Transverse colon (tissue), 4 donors: ENCODE measurements at regions not wholly inside any gene's neighbourhood (a gene's known extent, or its start where the extent isn't known, plus 50 kb on each side); places are given as distances from the start of the nearest gene placed in this dataset.

ENCODE experiments used
- DNase-seq: peaks from one replicate; pipeline ENCODE4 v3.0.0-alpha.2; 2019
- H3K27ac ChIP-seq, 4 donors: fragments of 200-600 bp; sonication (generic); 2 replicates each; pipeline ENCODE4 v1.5.1; 2016 to 2018; ENCODE audit warnings: inconsistent platforms in 4 of 4
- H3K27me3 ChIP-seq: fragments of 200-600 bp; sonication (generic); 2 replicates; pipeline ENCODE4 v1.5.1; 2017; ENCODE audit warnings: inconsistent platforms
- H3K36me3 ChIP-seq, 4 donors: fragments of 200-600 bp; sonication (generic); 2 replicates each; pipeline ENCODE4 v1.5.1; 2017 to 2019; ENCODE audit warnings: inconsistent platforms in 4 of 4
- H3K4me1 ChIP-seq, 4 donors: fragments of 200-600 bp; sonication (generic); 2 replicates each; pipeline ENCODE4 v1.5.1; 2017 to 2020; ENCODE audit warnings: inconsistent platforms in 4 of 4
- H3K4me3 ChIP-seq, 4 donors: fragments of 200-600 bp; sonication (generic); 1 replicate in 1 of 4; 2 replicates in 3 of 4; pipeline versions ENCODE4 v1.5.1 to v1.6.1; 2017 to 2019; ENCODE audit warnings: inconsistent platforms in 4 of 4
- H3K9me3 ChIP-seq, 2 donors: fragments of 200-600 bp; sonication (generic); 2 replicates each; pipeline ENCODE4 v1.5.1; 2017 to 2019; ENCODE audit warnings: inconsistent platforms in 2 of 2
- EP300 ChIP-seq: sonication (generic); formaldehyde crosslinking; IDR thresholded peaks from one replicate; pipeline ENCODE4 v1.6.1; 2017; ENCODE audit warnings: antibody characterized with exemption, low read depth
- POLR2A ChIP-seq: fragments of 450-650 bp; IDR thresholded peaks from one replicate; pipeline ENCODE4 v1.6.1; 2016; ENCODE audit warnings: antibody characterized with exemption, mild to moderate bottlenecking, moderate library complexity
- POLR2AphosphoS5 ChIP-seq, 3 donors: sonication (generic); formaldehyde crosslinking; IDR thresholded peaks; one replicate each; pipeline ENCODE4 v1.6.1; 2016; ENCODE audit warnings: antibody characterized with exemption in 3 of 3
- WGBS, 2 donors: methylation state at CpG; one replicate each; pipeline ENCODE4 v1.1.5; 2018; ENCODE audit warnings: low coverage in 1 of 2; 5-methylcytosine and 5-hydroxymethylcytosine counted together
- in situ Hi-C, 4 donors: fragments of 200-750 bp; cut with MboI; loops; one replicate each; pipeline versions ENCODE4 v1.15.0 to v1.15.1; 2017; ENCODE audit warnings: low sequenced_read_pairs in 3 of 4, low pct_ligation_motif_present in 1 of 4, low pct_unique_long_range_greater_than_20kb in 1 of 4
- intact Hi-C: fragments of 100-400 bp; cut with DNase I; formaldehyde crosslinking; loops from one replicate; pipeline ENCODE4 v1.15.1; 2023; ENCODE audit warnings: low total_unique reads
- TF ChIP-seq, protein P1 (sequence below), 5 experiments: fragments of 200-600 bp in 3 of 5; fragments of 450-650 bp in 2 of 5; sonication (generic) in 3 of 5; IDR thresholded peaks; 1 replicate in 2 of 5; 2 replicates in 3 of 5; pipeline ENCODE4 v1.5.1; 2016 to 2017; ENCODE audit warnings: antibody characterized with exemption in 5 of 5, inconsistent platforms in 3 of 5, mild to moderate bottlenecking in 2 of 5, moderate library complexity in 1 of 5

DNA sequence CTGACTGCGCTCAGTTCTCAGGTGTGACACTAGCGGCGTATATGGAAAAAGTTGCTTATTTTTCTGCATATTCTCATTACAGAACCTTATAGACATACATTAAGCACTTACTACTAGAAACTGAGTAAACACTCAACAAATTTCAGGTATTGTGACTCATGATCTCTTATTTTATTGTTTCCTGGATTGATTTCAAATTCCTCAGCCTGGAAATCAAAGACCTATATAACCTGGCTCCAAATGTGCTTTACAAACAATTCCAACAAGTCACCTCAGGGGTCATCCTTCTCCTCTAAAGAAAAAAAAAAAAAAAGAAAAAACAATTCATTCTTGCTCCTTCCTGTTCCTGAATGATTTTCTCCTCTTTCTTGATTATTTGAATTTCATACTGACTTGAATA is 152.3 kb downstream of the ADAM29 start:
- Histone ChIP-seq H3K4me1 (no peaks in the 10 kb centered on the region), H3K36me3 (no peaks in the 10 kb centered on the region), H3K27ac (no peak overlapping the region), H3K4me3 (no peak overlapping the region), H3K27me3 (no peaks in the 10 kb centered on the region), H3K9me3 (peaks cover 0 to 3% of the 10 kb centered on the region in 2 donors)
- in situ Hi-C loops: no loop called here
- DNase-seq: no peak
- TF ChIP-seq, protein P1, sequence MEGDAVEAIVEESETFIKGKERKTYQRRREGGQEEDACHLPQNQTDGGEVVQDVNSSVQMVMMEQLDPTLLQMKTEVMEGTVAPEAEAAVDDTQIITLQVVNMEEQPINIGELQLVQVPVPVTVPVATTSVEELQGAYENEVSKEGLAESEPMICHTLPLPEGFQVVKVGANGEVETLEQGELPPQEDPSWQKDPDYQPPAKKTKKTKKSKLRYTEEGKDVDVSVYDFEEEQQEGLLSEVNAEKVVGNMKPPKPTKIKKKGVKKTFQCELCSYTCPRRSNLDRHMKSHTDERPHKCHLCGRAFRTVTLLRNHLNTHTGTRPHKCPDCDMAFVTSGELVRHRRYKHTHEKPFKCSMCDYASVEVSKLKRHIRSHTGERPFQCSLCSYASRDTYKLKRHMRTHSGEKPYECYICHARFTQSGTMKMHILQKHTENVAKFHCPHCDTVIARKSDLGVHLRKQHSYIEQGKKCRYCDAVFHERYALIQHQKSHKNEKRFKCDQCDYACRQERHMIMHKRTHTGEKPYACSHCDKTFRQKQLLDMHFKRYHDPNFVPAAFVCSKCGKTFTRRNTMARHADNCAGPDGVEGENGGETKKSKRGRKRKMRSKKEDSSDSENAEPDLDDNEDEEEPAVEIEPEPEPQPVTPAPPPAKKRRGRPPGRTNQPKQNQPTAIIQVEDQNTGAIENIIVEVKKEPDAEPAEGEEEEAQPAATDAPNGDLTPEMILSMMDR (IDR thresholded peaks at IDR 0.05): no peak
- TF ChIP-seq POLR2AphosphoS5 (IDR thresholded peaks at IDR 0.05): no peak
- no peak for TF ChIP-seq POLR2A
- no peak for TF ChIP-seq EP300
- intact Hi-C loops: no loop called here
- WGBS, 2 donors: 95 to 96% methylated on average over 3 of the region's 3 CpGs

DNA sequence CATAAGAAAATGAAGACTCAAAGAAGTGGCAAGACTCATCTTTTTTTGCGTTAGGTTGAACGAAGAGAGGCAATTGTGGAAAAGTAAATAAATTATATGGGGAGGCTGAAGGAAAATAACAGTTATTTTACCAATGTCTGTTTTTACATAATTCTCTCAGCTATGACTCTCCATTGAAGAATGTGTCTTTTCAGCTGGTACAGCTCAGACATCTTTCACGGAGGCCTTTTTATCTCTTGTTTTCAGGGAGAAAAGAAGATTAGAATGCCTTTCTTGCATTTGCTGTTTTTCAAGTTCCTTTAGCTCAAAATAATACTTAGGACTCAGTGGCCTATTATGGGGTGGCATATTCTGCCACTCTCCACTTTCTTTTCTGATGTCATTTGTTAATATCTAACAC is 153.0 kb downstream of the ADAM29 start:
- H3K4me1 ChIP-seq: no peaks in the 10 kb centered on the region
- no peaks in the 10 kb centered on the region for H3K36me3 ChIP-seq
- TF ChIP-seq EP300: no peak
- TF ChIP-seq, protein P1 (IDR thresholded peaks at IDR 0.05): no peak
- TF ChIP-seq POLR2AphosphoS5 (IDR thresholded peaks at IDR 0.05): no peak
- TF ChIP-seq POLR2A: no peak
- no peak overlapping the region for H3K4me3 ChIP-seq
- WGBS, 2 donors: 34 to 41% methylated on average over 3 of the region's 3 CpGs
- in situ Hi-C loops (no loop called here), intact Hi-C loops (no loop called here)
- peaks cover 0 to 3% of the 10 kb centered on the region in 2 donors for H3K9me3 ChIP-seq
- no peak overlapping the region for H3K27ac ChIP-seq
- no peaks in the 10 kb centered on the region for H3K27me3 ChIP-seq
- DNase-seq: no peak

DNA sequence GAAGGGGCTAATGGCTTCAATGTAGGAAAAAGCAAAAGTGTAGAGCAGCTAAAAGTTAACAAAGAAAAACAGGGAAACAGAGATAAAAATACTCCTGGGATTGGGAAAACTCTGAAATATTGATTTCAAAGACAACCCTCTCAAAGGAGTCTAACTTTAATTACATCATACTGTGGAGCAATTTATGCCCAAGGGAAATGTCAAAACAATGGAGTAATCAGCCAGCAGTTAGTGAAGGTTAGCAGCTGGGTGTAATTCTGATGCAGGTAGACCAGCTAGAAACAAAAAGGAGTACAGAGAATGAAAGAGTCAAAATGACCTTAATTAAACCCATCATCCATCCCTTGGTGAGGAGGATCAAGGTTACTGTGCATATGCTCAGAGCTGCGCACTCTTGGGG is 169.0 kb downstream of the ADAM29 start:
- Histone ChIP-seq H3K9me3 (peaks cover 5% of the 10 kb centered on the region in 2 donors), H3K4me1 (no peaks in the 10 kb centered on the region), H3K27me3 (no peaks in the 10 kb centered on the region), H3K36me3 (no peaks in the 10 kb centered on the region), H3K4me3 (no peak overlapping the region), H3K27ac (no peak overlapping the region)
- 83 to 87% methylated on average over 1 of the region's 1 CpG for WGBS, 2 donors
- in situ Hi-C loops (no loop called here), intact Hi-C loops (no loop called here)
- no peak for DNase-seq
- TF ChIP-seq POLR2A: no peak
- no peak for TF ChIP-seq EP300
- no peak for TF ChIP-seq POLR2AphosphoS5 (IDR thresholded peaks at IDR 0.05)
- TF ChIP-seq, protein P1 (IDR thresholded peaks at IDR 0.05): no peak

DNA sequence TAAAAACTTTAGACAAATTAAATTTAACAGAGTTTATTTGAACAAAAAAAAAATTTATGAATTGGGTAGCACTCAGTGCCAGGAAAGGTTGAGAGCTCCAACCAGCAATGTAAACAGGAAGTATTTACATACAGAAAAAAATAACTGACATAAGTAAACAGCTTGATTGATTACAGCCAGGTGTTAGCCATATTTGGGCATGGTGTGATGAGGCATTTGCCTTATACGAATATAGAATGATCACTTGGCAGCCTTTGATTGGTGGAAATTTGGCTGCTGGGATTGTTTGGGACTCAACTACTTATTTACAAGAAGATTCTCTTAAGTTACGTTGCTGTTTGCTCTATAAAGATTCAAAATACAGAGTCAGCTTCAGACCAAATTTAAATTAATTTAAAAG is 172.0 kb downstream of the ADAM29 start:
- H3K4me3 ChIP-seq: no peak overlapping the region
- no peaks in the 10 kb centered on the region for H3K27me3 ChIP-seq
- no peak overlapping the region for H3K27ac ChIP-seq
- DNase-seq: no peak
- intact Hi-C loops: no loop called here
- no peaks in the 10 kb centered on the region for H3K4me1 ChIP-seq
- 57 to 62% methylated on average over 2 of the region's 2 CpGs for WGBS, 2 donors
- no peaks in the 10 kb centered on the region for H3K36me3 ChIP-seq
- in situ Hi-C loops: no loop called here
- H3K9me3 ChIP-seq: no peaks in the 10 kb centered on the region
- TF ChIP-seq POLR2AphosphoS5 (IDR thresholded peaks at IDR 0.05): no peak
- TF ChIP-seq, protein P1 (IDR thresholded peaks at IDR 0.05): no peak
- no peak for TF ChIP-seq EP300
- no peak for TF ChIP-seq POLR2A
